Adrenal gland (tissue), 9 donors: ENCODE measurements at regions not wholly inside any gene's neighbourhood (a gene's known extent, or its start where the extent isn't known, plus 50 kb on each side); places are given as distances from the start of the nearest gene placed in this dataset.

Experiments used
- DNase-seq, 7 donors: peaks; one replicate each; pipeline ENCODE4 v3.0.0-alpha.2; 2019 to 2020
- H3K27ac ChIP-seq, 5 donors: fragments of 200-600 bp; sonication (generic) in 4 of 5; 1 replicate in 3 of 5; 2 replicates in 2 of 5; pipeline versions ENCODE4 v1.5.1 to v1.8.0; 2016 to 2020; ENCODE audit warnings: mild to moderate bottlenecking in 1 of 5
- H3K27me3 ChIP-seq: fragments of 200-600 bp; 2 replicates; pipeline ENCODE4 v1.8.0; 2021
- H3K36me3 ChIP-seq, 2 donors: fragments of 200-600 bp; replicated peaks in 1 of 2; 1 replicate in 1 of 2; 2 replicates in 1 of 2; pipeline versions ENCODE4 v1.5.1 to v1.8.0; 2018 to 2022
- H3K4me1 ChIP-seq, 2 donors: fragments of 200-600 bp; replicated peaks in 1 of 2; 1 replicate in 1 of 2; 2 replicates in 1 of 2; pipeline versions ENCODE4 v1.5.1 to v1.8.0; 2018 to 2021
- H3K4me3 ChIP-seq, 4 donors: fragments of 200-600 bp; sonication (generic) in 3 of 4; one replicate each; pipeline ENCODE4 v1.5.1; 2016 to 2018
- H3K9me3 ChIP-seq, 3 donors: fragments of 200-600 bp; sonication (generic) in 1 of 3; replicated peaks in 1 of 3; 1 replicate in 2 of 3; 2 replicates in 1 of 3; pipeline versions ENCODE4 v1.5.1 to v1.8.0; 2016 to 2021
- POLR2A ChIP-seq, 2 donors: fragments of 450-650 bp; IDR thresholded peaks; one replicate each; pipeline ENCODE4 v1.6.1; 2017; ENCODE audit warnings: antibody characterized with exemption in 2 of 2, mild to moderate bottlenecking in 2 of 2, moderate library complexity in 1 of 2
- WGBS, 4 donors: extraction: QIAGEN DNeasy Blood & Tissue Kit in 2 of 4; methylation state at CpG; one replicate each; pipeline versions ENCODE4 v1.1.5 to v1.1.7; 2013 to 2017; 5-methylcytosine and 5-hydroxymethylcytosine counted together
- intact Hi-C, 2 donors: fragments of 100-400 bp; cut with DNase I; formaldehyde crosslinking; loops; one replicate each; pipeline versions ENCODE4 v1.14.1 to v1.15.0; 2022 to 2023
- TF ChIP-seq, protein P1 (sequence below), 6 experiments: fragments of 450-650 bp in 4 of 6; fragments of 200-600 bp in 2 of 6; sonication (generic) in 1 of 6; IDR thresholded peaks; 1 replicate in 5 of 6; 2 replicates in 1 of 6; pipeline versions ENCODE4 v1.5.1 to v1.8.0; 2016 to 2021; ENCODE audit warnings: antibody characterized with exemption in 6 of 6, mild to moderate bottlenecking in 2 of 6, moderate library complexity in 1 of 6
- donor health status: healthy with polysubstance abuse.
- donor health status: Bipolar disorder and iron deficiency.
- donor health status: DM: yes; HTN: yes; CAD: no.
- donor health status: DM: no; HTN: no; CAD: no.
- donor health status: DM: no; HTN: no; CAD: no.

DNA sequence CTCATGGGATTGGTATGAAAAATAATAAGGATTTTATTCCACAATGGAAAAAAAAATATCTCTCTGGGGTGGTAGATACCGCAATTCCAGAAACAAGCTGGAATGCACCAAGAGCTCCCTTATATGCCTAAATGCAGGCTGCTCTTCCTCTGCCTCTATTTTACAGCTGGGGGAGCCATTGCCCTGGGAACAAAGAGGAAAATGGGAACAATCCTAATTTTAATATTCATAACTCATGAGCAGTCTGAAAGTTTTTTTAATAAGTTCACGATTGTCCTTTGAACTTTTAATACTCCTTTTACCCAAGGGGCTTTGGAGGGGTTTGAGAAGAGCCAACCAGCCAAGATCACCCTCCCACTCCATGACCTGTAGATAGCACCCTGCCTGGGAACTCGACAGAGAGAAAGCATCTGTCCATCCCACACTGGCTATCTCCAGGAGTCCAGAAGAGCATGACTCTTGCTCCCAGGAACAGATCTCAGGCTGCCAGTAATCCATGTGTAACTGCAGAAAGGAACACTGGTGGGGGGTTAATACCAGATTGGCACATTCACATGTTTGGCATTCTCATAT, 74.7 kb downstream of the CD83 start:
- TF ChIP-seq POLR2A (IDR thresholded peaks at IDR 0.05) = no peak
- TF ChIP-seq, protein P1, sequence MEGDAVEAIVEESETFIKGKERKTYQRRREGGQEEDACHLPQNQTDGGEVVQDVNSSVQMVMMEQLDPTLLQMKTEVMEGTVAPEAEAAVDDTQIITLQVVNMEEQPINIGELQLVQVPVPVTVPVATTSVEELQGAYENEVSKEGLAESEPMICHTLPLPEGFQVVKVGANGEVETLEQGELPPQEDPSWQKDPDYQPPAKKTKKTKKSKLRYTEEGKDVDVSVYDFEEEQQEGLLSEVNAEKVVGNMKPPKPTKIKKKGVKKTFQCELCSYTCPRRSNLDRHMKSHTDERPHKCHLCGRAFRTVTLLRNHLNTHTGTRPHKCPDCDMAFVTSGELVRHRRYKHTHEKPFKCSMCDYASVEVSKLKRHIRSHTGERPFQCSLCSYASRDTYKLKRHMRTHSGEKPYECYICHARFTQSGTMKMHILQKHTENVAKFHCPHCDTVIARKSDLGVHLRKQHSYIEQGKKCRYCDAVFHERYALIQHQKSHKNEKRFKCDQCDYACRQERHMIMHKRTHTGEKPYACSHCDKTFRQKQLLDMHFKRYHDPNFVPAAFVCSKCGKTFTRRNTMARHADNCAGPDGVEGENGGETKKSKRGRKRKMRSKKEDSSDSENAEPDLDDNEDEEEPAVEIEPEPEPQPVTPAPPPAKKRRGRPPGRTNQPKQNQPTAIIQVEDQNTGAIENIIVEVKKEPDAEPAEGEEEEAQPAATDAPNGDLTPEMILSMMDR (IDR thresholded peaks at IDR 0.05) = peak in 2 of 6 experiments; percentile 13
- H3K9me3 ChIP-seq = no peaks in the 10 kb centered on the region
- H3K36me3 ChIP-seq = no peaks in the 10 kb centered on the region
- no peak overlapping the region for H3K4me3 ChIP-seq
- H3K4me1 ChIP-seq = no peaks in the 10 kb centered on the region
- intact Hi-C loops = no loop called here
- peaks cover 25% of the 10 kb centered on the region for H3K27me3 ChIP-seq
- 60 to 67% (median 64%) methylated on average over 3 of the region's 3 CpGs for WGBS, 4 donors
- DNase-seq = no peak
- no peak overlapping the region for H3K27ac ChIP-seq

DNA sequence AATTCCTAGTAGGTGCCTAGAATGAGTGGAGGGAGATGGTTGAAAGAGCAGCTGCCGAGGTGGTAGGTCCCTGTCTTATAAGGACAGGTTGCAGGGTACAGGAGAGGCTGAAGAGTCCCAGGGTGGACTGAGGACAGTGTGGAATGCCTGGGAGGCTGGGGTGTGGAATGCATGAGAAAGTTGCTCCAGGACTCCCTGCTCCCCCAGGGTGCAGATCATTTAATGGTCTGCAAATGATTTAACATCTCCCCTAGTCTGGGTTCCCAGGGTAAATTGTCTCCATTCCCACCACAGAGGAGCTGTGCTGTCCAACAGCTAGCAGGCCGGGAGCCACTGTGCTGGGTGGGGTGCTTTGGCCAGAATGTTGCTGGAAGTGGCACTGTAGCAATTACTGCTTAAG, 76.0 kb downstream of the CD83 start:
- DNase-seq = no peak
- Histone ChIP-seq H3K9me3 (no peaks in the 10 kb centered on the region), H3K36me3 (no peaks in the 10 kb centered on the region), H3K4me3 (no peak overlapping the region), H3K27me3 (peaks cover 25% of the 10 kb centered on the region), H3K4me1 (no peaks in the 10 kb centered on the region), H3K27ac (no peak overlapping the region)
- TF ChIP-seq POLR2A (IDR thresholded peaks at IDR 0.05) = no peak
- TF ChIP-seq, protein P1 (IDR thresholded peaks at IDR 0.05) = no peak
- WGBS, 4 donors = 82 to 97% (median 87%) methylated on average over 2 of the region's 2 CpGs
- intact Hi-C loops = no loop called here

DNA sequence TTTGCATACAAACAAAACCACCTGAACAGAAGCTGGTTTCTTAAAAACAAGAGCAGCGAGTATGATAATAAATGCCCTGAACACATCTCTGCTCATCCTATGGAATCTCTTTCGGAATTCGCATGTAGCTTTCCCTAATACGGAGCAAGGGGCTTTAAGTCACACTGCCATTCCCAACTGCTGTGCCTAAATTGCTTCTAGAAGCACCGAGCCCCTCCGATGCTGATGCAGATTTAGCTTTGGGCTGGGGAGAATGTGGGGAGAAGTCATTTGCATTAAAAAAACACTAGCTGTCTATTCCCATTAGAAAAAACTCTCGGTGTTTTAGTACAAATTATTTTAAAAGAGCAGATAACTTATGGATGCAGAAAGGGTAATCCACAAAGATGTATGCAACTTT, 76.9 kb downstream of the CD83 start:
- 81 to 85% (median 82%) methylated on average over 7 of the region's 7 CpGs for WGBS, 4 donors
- H3K4me3 ChIP-seq = no peak overlapping the region
- H3K9me3 ChIP-seq = no peaks in the 10 kb centered on the region
- no peaks in the 10 kb centered on the region for H3K36me3 ChIP-seq
- peaks cover 25% of the 10 kb centered on the region for H3K27me3 ChIP-seq
- H3K27ac ChIP-seq = no peak overlapping the region
- intact Hi-C loops = no loop called here
- TF ChIP-seq POLR2A (IDR thresholded peaks at IDR 0.05) = no peak
- TF ChIP-seq, protein P1 (IDR thresholded peaks at IDR 0.05) = no peak
- no peak for DNase-seq
- no peaks in the 10 kb centered on the region for H3K4me1 ChIP-seq

DNA sequence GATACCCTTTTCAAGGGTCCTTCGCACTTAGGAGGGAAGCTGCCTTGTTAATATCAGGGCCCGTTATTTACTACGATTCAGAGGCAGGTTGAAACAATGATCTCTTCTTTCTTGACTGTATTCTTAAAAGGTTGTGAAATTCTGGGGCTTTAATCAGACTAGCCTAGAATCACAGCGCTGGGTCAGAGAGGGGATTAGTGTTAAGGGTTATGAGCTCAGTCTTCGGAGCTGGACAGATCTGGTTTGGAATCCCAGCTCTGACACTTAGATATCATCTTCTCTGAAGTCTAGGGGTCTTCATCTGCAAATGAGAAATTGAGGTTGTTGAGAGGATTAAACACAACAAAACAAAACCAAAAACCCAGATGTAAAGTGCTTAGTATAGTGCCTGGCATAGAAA, 77.4 kb downstream of the CD83 start:
- Histone ChIP-seq H3K36me3 (no peaks in the 10 kb centered on the region), H3K9me3 (no peaks in the 10 kb centered on the region), H3K27ac (no peak overlapping the region), H3K4me3 (no peak overlapping the region), H3K4me1 (no peaks in the 10 kb centered on the region), H3K27me3 (peaks cover 21% of the 10 kb centered on the region)
- 86 to 92% (median 88%) methylated on average over 5 of the region's 5 CpGs for WGBS, 4 donors
- TF ChIP-seq, protein P1 (IDR thresholded peaks at IDR 0.05) = no peak
- TF ChIP-seq POLR2A (IDR thresholded peaks at IDR 0.05) = no peak
- intact Hi-C loops = no loop called here
- DNase-seq = no peak
